HEK293 (cell line): ENCODE measurements at regions not wholly inside any gene's neighbourhood (a gene's known extent, or its start where the extent isn't known, plus 50 kb on each side); places are given as distances from the start of the nearest gene placed in this dataset.

Source experiments
- CTCF ChIA-PET: fragments of 350-600 bp; formaldehyde crosslinking; extraction: SDS; loops from one replicate; lab custom pipeline; 2021; ENCODE audit warnings: antibody characterized with exemption; lab: Yijun Ruan, JAX
- POLR2A ChIA-PET: fragments of 300-600 bp; formaldehyde crosslinking; extraction: SDS; loops from one replicate; lab custom pipeline; 2020; ENCODE audit warnings: antibody characterized with exemption, inconsistent platforms; lab: Yijun Ruan, JAX
- H3K27ac ChIP-seq: fragments of 200-500 bp; sonication (Bioruptor generic); 2 replicates; pipeline ENCODE4 v1.5.1; 2014; ENCODE audit warnings: low read depth, low read length, control low read depth, inconsistent platforms; ENCODE audit errors: extremely low read depth
- H3K36me3 ChIP-seq, 2 experiments: fragments of 200-500 bp in 1 of 2; sonication (Bioruptor generic) in 1 of 2; 1 replicate in 1 of 2; 2 replicates in 1 of 2; pipeline ENCODE4 v1.5.1; 2014 to 2017; ENCODE audit warnings: inconsistent platforms in 2 of 2, low read length in 2 of 2; ENCODE audit not compliant: control insufficient read depth in 2 of 2, insufficient read depth in 1 of 2
- H3K4me1 ChIP-seq: fragments of 200-500 bp; sonication (Bioruptor generic); 2 replicates; pipeline ENCODE4 v1.5.1; 2014; ENCODE audit warnings: mild to moderate bottlenecking, low read length, inconsistent platforms; ENCODE audit not compliant: control insufficient read depth, insufficient read depth
- H3K4me3 ChIP-seq: 2 replicates; pipeline ENCODE4 v1.5.1; 2011; ENCODE audit warnings: low read depth, mild to moderate bottlenecking, control low read depth, low read length, moderate library complexity
- H3K9me3 ChIP-seq: fragments of 200-500 bp; sonication (Bioruptor generic); 2 replicates; pipeline ENCODE4 v1.5.1; 2014; ENCODE audit warnings: low read depth, low read length, inconsistent platforms; ENCODE audit not compliant: control insufficient read depth, insufficient read depth
- BCL11A ChIP-seq: fragments of 450-650 bp; formaldehyde crosslinking; IDR thresholded peaks from 2 replicates; pipeline ENCODE4 v1.5.1; 2016; ENCODE audit warnings: low read depth, missing biosample characterization, missing genetic modification characterization
- GLIS2 ChIP-seq: fragments of 450-650 bp; formaldehyde crosslinking; IDR thresholded peaks from 2 replicates; pipeline ENCODE4 v1.5.1; 2016; ENCODE audit warnings: missing biosample characterization, missing genetic modification characterization
- HOXC10 ChIP-seq: sonication (generic); formaldehyde crosslinking; IDR thresholded peaks from 2 replicates; pipeline ENCODE4 v1.8.1; 2023; ENCODE audit warnings: mild to moderate bottlenecking, missing genetic modification reagents
- SP3 ChIP-seq: fragments of 450-650 bp; formaldehyde crosslinking; IDR thresholded peaks from 2 replicates; pipeline ENCODE4 v1.5.1; 2016; ENCODE audit warnings: missing biosample characterization, missing genetic modification characterization
- ZBTB8A ChIP-seq: fragments of 450-650 bp; formaldehyde crosslinking; IDR thresholded peaks from 2 replicates; pipeline ENCODE4 v1.5.1; 2016; ENCODE audit warnings: missing biosample characterization, missing genetic modification characterization
- ZFP41 ChIP-seq: fragments of 450-650 bp; formaldehyde crosslinking; IDR thresholded peaks from 2 replicates; pipeline ENCODE4 v1.5.1; 2016; ENCODE audit warnings: missing biosample characterization, missing genetic modification characterization, borderline replicate concordance
- ZNF214 ChIP-seq: fragments of 450-650 bp; formaldehyde crosslinking; IDR thresholded peaks from 2 replicates; pipeline ENCODE4 v1.5.1; 2017; ENCODE audit warnings: missing biosample characterization, mild to moderate bottlenecking, missing genetic modification characterization, borderline replicate concordance
- ZNF24 ChIP-seq: fragments of 450-650 bp; formaldehyde crosslinking; IDR thresholded peaks from 2 replicates; pipeline ENCODE4 v1.5.1; 2016; ENCODE audit warnings: missing biosample characterization, missing genetic modification characterization
- ZNF324 ChIP-seq: fragments of 450-650 bp; formaldehyde crosslinking; IDR thresholded peaks from 2 replicates; pipeline ENCODE4 v1.5.1; 2016; ENCODE audit warnings: missing biosample characterization, missing genetic modification characterization
- ZNF335 ChIP-seq: fragments of 450-650 bp; formaldehyde crosslinking; conservative IDR thresholded peaks from 2 replicates; pipeline ENCODE4 v1.5.1; 2016; ENCODE audit warnings: missing biosample characterization, missing genetic modification characterization
- ZNF473 ChIP-seq: fragments of 450-650 bp; formaldehyde crosslinking; IDR thresholded peaks from 2 replicates; pipeline ENCODE4 v1.5.1; 2017; ENCODE audit warnings: missing biosample characterization, missing genetic modification characterization
- ZNF549 ChIP-seq: fragments of 450-650 bp; IDR thresholded peaks from 2 replicates; pipeline ENCODE4 v1.5.1; 2018; ENCODE audit warnings: missing biosample characterization, missing genetic modification characterization, mild to moderate bottlenecking, inconsistent platforms, moderate library complexity
- ZNF558 ChIP-seq: fragments of 450-650 bp; formaldehyde crosslinking; IDR thresholded peaks from 2 replicates; pipeline ENCODE4 v1.5.1; 2016; ENCODE audit warnings: missing biosample characterization, missing genetic modification characterization
- TF ChIP-seq, protein P1 (sequence below): fragments of 450-650 bp; formaldehyde crosslinking; IDR thresholded peaks from 2 replicates; pipeline ENCODE4 v1.5.1; 2016; ENCODE audit warnings: missing biosample characterization, missing genetic modification characterization
- TF ChIP-seq, protein P2 (sequence below): fragments of 450-650 bp; formaldehyde crosslinking; IDR thresholded peaks from 2 replicates; pipeline ENCODE4 v1.5.1; 2016; ENCODE audit warnings: missing biosample characterization, missing genetic modification characterization, low read depth
- TF ChIP-seq, protein P3 (sequence below): fragments of 450-650 bp; formaldehyde crosslinking; IDR thresholded peaks from 2 replicates; pipeline ENCODE4 v1.5.1; 2016; ENCODE audit warnings: missing biosample characterization, missing genetic modification characterization
- TF ChIP-seq, protein P4 (sequence below): fragments of 450-650 bp; formaldehyde crosslinking; IDR thresholded peaks from 2 replicates; pipeline ENCODE4 v1.5.1; 2016; ENCODE audit warnings: missing biosample characterization, missing genetic modification characterization
- TF ChIP-seq, protein P5 (sequence below): fragments of 450-650 bp; formaldehyde crosslinking; IDR thresholded peaks from 2 replicates; pipeline ENCODE4 v1.5.1; 2016; ENCODE audit warnings: missing biosample characterization, missing genetic modification characterization, borderline replicate concordance
- TF ChIP-seq, protein P6 (sequence below): fragments of 450-650 bp; formaldehyde crosslinking; IDR thresholded peaks from 2 replicates; pipeline ENCODE4 v1.5.1; 2016; ENCODE audit warnings: missing biosample characterization, missing genetic modification characterization, low read depth

DNA sequence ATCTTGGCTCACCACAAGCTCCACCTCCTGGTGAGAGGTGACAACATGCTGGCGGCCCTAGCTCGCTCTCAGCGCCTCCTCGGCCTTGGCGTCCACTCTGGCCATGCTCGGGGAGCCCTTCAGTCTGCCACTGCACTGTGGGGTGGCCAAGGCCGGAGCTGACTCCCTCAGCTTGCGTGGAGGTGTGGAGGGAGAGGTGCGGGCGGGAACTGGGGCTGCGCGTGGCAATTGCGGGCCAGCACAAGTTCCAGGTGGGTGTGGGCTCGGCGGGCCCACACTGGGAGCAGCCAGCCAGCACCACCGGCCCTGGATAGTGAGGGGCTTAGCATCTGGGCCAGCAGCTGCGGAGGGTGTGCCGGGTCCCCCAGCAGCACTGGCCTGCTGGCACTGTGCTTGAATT lies 275.7 kb upstream of the P2RY1 start (continued):
- no peak for TF ChIP-seq ZNF24 (tag by site-specific recombination)
- no peak for TF ChIP-seq SP3 (tag by site-specific recombination)
- TF ChIP-seq, protein P1, sequence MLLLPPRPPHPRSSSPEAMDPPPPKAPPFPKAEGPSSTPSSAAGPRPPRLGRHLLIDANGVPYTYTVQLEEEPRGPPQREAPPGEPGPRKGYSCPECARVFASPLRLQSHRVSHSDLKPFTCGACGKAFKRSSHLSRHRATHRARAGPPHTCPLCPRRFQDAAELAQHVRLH: no peak
- TF ChIP-seq, protein P2, sequence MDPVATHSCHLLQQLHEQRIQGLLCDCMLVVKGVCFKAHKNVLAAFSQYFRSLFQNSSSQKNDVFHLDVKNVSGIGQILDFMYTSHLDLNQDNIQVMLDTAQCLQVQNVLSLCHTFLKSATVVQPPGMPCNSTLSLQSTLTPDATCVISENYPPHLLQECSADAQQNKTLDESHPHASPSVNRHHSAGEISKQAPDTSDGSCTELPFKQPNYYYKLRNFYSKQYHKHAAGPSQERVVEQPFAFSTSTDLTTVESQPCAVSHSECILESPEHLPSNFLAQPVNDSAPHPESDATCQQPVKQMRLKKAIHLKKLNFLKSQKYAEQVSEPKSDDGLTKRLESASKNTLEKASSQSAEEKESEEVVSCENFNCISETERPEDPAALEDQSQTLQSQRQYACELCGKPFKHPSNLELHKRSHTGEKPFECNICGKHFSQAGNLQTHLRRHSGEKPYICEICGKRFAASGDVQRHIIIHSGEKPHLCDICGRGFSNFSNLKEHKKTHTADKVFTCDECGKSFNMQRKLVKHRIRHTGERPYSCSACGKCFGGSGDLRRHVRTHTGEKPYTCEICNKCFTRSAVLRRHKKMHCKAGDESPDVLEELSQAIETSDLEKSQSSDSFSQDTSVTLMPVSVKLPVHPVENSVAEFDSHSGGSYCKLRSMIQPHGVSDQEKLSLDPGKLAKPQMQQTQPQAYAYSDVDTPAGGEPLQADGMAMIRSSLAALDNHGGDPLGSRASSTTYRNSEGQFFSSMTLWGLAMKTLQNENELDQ (tag by site-specific recombination): no peak
- no peak for TF ChIP-seq HOXC10 (CRISPR knock-in tag)
- TF ChIP-seq, protein P3, sequence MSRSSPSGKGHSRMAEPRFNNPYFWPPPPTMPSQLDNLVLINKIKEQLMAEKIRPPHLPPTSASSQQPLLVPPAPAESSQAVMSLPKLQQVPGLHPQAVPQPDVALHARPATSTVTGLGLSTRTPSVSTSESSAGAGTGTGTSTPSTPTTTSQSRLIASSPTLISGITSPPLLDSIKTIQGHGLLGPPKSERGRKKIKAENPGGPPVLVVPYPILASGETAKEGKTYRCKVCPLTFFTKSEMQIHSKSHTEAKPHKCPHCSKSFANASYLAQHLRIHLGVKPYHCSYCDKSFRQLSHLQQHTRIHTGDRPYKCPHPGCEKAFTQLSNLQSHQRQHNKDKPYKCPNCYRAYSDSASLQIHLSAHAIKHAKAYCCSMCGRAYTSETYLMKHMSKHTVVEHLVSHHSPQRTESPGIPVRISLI: no peak
- no peak for TF ChIP-seq ZNF324 (tag by site-specific recombination)
- TF ChIP-seq ZBTB8A (tag by site-specific recombination): no peak
- TF ChIP-seq ZNF335 (tag by site-specific recombination): no peak

DNA sequence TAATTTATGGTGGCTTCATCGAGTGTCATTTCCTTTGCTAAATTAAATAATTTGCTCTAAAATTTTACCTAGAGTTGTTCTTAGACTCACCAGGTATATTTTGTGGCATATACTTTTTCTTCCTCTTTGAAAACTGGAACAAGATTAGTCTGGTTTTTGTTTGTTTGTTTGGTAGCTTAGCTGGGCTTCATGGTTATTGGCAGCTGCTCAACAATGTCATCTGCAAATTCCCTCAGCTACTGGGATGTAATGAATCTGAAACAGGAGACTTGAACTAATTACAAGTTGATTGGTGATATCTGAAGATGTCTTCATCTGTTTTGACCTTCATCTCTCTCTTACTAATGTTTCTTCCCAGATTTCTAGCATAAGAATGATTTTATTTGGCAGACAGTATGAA lies 270.5 kb upstream of the P2RY1 start:
- TF ChIP-seq ZFP41 (no peak), GLIS2 (no peak), ZNF214 (tag by site-specific recombination) (no peak), ZNF473 (tag by site-specific recombination) (no peak), ZNF558 (tag by site-specific recombination) (no peak), BCL11A (tag by site-specific recombination) (no peak), ZNF549 (no peak)
- TF ChIP-seq, protein P4, sequence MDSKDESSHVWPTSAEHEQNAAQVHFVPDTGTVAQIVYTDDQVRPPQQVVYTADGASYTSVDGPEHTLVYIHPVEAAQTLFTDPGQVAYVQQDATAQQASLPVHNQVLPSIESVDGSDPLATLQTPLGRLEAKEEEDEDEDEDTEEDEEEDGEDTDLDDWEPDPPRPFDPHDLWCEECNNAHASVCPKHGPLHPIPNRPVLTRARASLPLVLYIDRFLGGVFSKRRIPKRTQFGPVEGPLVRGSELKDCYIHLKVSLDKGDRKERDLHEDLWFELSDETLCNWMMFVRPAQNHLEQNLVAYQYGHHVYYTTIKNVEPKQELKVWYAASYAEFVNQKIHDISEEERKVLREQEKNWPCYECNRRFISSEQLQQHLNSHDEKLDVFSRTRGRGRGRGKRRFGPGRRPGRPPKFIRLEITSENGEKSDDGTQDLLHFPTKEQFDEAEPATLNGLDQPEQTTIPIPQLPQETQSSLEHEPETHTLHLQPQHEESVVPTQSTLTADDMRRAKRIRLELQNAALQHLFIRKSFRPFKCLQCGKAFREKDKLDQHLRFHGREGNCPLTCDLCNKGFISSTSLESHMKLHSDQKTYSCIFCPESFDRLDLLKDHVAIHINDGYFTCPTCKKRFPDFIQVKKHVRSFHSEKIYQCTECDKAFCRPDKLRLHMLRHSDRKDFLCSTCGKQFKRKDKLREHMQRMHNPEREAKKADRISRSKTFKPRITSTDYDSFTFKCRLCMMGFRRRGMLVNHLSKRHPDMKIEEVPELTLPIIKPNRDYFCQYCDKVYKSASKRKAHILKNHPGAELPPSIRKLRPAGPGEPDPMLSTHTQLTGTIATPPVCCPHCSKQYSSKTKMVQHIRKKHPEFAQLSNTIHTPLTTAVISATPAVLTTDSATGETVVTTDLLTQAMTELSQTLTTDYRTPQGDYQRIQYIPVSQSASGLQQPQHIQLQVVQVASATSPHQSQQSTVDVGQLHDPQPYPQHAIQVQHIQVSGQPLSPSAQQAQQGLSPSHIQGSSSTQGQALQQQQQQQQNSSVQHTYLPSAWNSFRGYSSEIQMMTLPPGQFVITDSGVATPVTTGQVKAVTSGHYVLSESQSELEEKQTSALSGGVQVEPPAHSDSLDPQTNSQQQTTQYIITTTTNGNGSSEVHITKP (tag by site-specific recombination): no peak
- TF ChIP-seq, protein P5, sequence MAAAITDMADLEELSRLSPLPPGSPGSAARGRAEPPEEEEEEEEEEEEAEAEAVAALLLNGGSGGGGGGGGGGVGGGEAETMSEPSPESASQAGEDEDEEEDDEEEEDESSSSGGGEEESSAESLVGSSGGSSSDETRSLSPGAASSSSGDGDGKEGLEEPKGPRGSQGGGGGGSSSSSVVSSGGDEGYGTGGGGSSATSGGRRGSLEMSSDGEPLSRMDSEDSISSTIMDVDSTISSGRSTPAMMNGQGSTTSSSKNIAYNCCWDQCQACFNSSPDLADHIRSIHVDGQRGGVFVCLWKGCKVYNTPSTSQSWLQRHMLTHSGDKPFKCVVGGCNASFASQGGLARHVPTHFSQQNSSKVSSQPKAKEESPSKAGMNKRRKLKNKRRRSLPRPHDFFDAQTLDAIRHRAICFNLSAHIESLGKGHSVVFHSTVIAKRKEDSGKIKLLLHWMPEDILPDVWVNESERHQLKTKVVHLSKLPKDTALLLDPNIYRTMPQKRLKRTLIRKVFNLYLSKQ (tag by site-specific recombination): no peak
- TF ChIP-seq, protein P6, sequence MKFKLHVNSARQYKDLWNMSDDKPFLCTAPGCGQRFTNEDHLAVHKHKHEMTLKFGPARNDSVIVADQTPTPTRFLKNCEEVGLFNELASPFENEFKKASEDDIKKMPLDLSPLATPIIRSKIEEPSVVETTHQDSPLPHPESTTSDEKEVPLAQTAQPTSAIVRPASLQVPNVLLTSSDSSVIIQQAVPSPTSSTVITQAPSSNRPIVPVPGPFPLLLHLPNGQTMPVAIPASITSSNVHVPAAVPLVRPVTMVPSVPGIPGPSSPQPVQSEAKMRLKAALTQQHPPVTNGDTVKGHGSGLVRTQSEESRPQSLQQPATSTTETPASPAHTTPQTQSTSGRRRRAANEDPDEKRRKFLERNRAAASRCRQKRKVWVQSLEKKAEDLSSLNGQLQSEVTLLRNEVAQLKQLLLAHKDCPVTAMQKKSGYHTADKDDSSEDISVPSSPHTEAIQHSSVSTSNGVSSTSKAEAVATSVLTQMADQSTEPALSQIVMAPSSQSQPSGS (tag by site-specific recombination): no peak
- TF ChIP-seq, all 188 proteins: peak for 0
- Histone ChIP-seq H3K4me3 (no peak overlapping the region), H3K27ac (no peak overlapping the region), H3K36me3 (no peaks in the 10 kb centered on the region), H3K9me3 (no peaks in the 10 kb centered on the region), H3K4me1 (no peaks in the 10 kb centered on the region)
- ChIA-PET CTCF (no interaction called here), POLR2A (no interaction called here)
